K562 (cell line): ENCODE measurements at regions not wholly inside any gene's neighbourhood (a gene's known extent, or its start where the extent isn't known, plus 50 kb on each side); places are given as distances from the start of the nearest gene placed in this dataset.
"Not testable (repeated sequence)": the region's sequence is repeated elsewhere in the genome, so short reads cannot be mapped to it uniquely, and the experiment has no call there.

Experiments used
- ATAC-seq: fragments of 200-7000 bp; cut with Tn5 transposase; 3 replicates; pipeline ENCODE4 v1.9.1; 2020; ENCODE audit warnings: moderate library complexity
- BruUV-seq: library from RNA; stranded (reverse); fragments of 400-500 nt; replicated peaks from 2 replicates; lab custom pipeline; 2021; lab: Mats Ljungman, UMichigan
- CTCF ChIA-PET: fragments of 300-600 bp; formaldehyde crosslinking; extraction: SDS; loops from one replicate; lab custom pipeline; 2021; ENCODE audit warnings: low intra/inter-chr PET ratio; lab: Yijun Ruan, JAX
- POLR2A ChIA-PET: fragments of 300-600, 350-650 bp; sonication (Branson Sonifier 250); formaldehyde crosslinking; extraction: SDS; loops from one replicate; lab custom pipeline; 2021; ENCODE audit warnings: antibody characterized with exemption, inconsistent platforms; lab: Yijun Ruan, JAX
- DNase-seq, 4 experiments: peaks; one replicate each; pipeline versions ENCODE4 v3.0.0 to v3.0.0-alpha.2; 2011 to 2018; ENCODE audit warnings: low spot score in 3 of 4, mixed read lengths in 3 of 4; ENCODE audit errors: extremely low read depth in 1 of 4
- FAIRE-seq: peaks from 2 replicates; lab custom pipeline; 2011; peaks lifted over from hg19 to GRCh38; lab: Jason Lieb, UNC
- H2AFZ ChIP-seq: 2 replicates; pipeline ENCODE4 v1.6.0; 2011; ENCODE audit warnings: low read depth, low read length, control low read depth, inconsistent platforms
- H3K27ac ChIP-seq: fragments of 200-600 bp; 3 replicates; pipeline ENCODE4 v1.8.0; 2011; ENCODE audit warnings: low read depth, mild to moderate bottlenecking, control low read depth, inconsistent platforms, low read length, moderate library complexity, mixed read lengths; ENCODE audit errors: extremely low read depth
- H3K27me3 ChIP-seq, 2 experiments: fragments of 300-600 bp in 1 of 2; 2 replicates in 1 of 2; 3 replicates in 1 of 2; pipeline versions ENCODE4 v1.6.0 to v1.8.0; 2011; ENCODE audit warnings: inconsistent platforms in 2 of 2, low read length in 2 of 2, mild to moderate bottlenecking in 1 of 2, mixed read lengths in 1 of 2, moderate library complexity in 1 of 2; ENCODE audit not compliant: control insufficient read depth in 2 of 2, insufficient read depth in 2 of 2
- H3K36me3 ChIP-seq: fragments of 300-600 bp; 3 replicates; pipeline ENCODE4 v1.8.0; 2011; ENCODE audit warnings: mild to moderate bottlenecking, low read length, inconsistent platforms; ENCODE audit not compliant: control insufficient read depth, insufficient read depth
- H3K4me1 ChIP-seq, 2 experiments: fragments of 200-600 bp in 1 of 2; replicated peaks in 1 of 2; 2 replicates in 1 of 2; 3 replicates in 1 of 2; pipeline versions ENCODE4 v1.5.1 to v1.8.0; 2011; ENCODE audit warnings: inconsistent platforms in 2 of 2, low read length in 2 of 2, mild to moderate bottlenecking in 1 of 2, mixed read lengths in 1 of 2, moderate library complexity in 1 of 2; ENCODE audit not compliant: control insufficient read depth in 2 of 2, insufficient read depth in 2 of 2
- H3K4me2 ChIP-seq: 2 replicates; pipeline ENCODE4 v1.6.1; 2011; ENCODE audit warnings: low read length, control low read depth, inconsistent platforms, mixed read lengths; ENCODE audit not compliant: insufficient read depth
- H3K4me3 ChIP-seq: fragments of 200-600 bp; sonication (generic), shearing (Covaris generic); 2 replicates; pipeline ENCODE4 v1.5.1; 2016; ENCODE audit warnings: control low read depth, inconsistent platforms
- H3K79me2 ChIP-seq: fragments of 200-600 bp; 3 replicates; pipeline ENCODE4 v1.8.0; 2011; ENCODE audit warnings: low read length, inconsistent platforms; ENCODE audit not compliant: control insufficient read depth, insufficient read depth
- H3K9ac ChIP-seq, 2 experiments: 2 replicates each; pipeline versions ENCODE4 v1.6.0 to v1.6.1; 2011; ENCODE audit warnings: low read depth in 2 of 2, low read length in 2 of 2, control low read depth in 1 of 2, inconsistent platforms in 1 of 2, mild to moderate bottlenecking in 1 of 2, mixed read lengths in 1 of 2; ENCODE audit not compliant: insufficient read depth in 1 of 2
- H3K9me1 ChIP-seq: one replicate; pipeline ENCODE4 v1.6.0; 2011; ENCODE audit warnings: inconsistent platforms, mild to moderate bottlenecking, low read length, moderate library complexity; ENCODE audit not compliant: control insufficient read depth, insufficient read depth
- H3K9me3 ChIP-seq: replicated peaks from 2 replicates; pipeline ENCODE4 v1.5.1; 2011; ENCODE audit warnings: low read depth, low read length, inconsistent platforms; ENCODE audit not compliant: control insufficient read depth, insufficient read depth
- H4K20me1 ChIP-seq: replicated peaks from 2 replicates; pipeline ENCODE4 v1.6.1; 2011; ENCODE audit warnings: low read length, inconsistent platforms, mixed read lengths; ENCODE audit not compliant: control insufficient read depth, insufficient read depth
- MEIS2 ChIP-seq: fragments of 450-650 bp; IDR thresholded peaks from 2 replicates; pipeline ENCODE4 v1.6.1; 2014; ENCODE audit warnings: mild to moderate bottlenecking; ENCODE audit not compliant: partially characterized antibody
- WGBS: fragments of 100-300 bp; shearing (Covaris generic); methylation state at CpG from one replicate; pipeline ENCODE4 v1.1.6; 2016; ENCODE audit warnings: low coverage, mixed read lengths; ENCODE audit not compliant: insufficient coverage; ENCODE audit errors: missing lambda C conversion rate; 5-methylcytosine and 5-hydroxymethylcytosine counted together
- in situ Hi-C: fragments of 300-500 bp; cut with MboI; formaldehyde crosslinking; loops from 4 replicates; pipeline ENCODE4 v1.15.0; 2018; ENCODE audit warnings: inconsistent platforms, mixed read lengths
- intact Hi-C: fragments of 100-400 bp; cut with micrococcal nuclease; formaldehyde crosslinking; loops from 2 replicates; pipeline ENCODE4 v1.14.2; 2022
- TF ChIP-seq, protein P1 (sequence below), 2 experiments: IDR thresholded peaks in 1 of 2; conservative IDR thresholded peaks in 1 of 2; 2 replicates each; pipeline ENCODE4 v1.6.1; 2016; ENCODE audit warnings: low read depth in 2 of 2, mild to moderate bottlenecking in 1 of 2, missing compliant biosample characterization in 1 of 2, missing genetic modification characterization in 1 of 2, moderate library complexity in 1 of 2

DNA sequence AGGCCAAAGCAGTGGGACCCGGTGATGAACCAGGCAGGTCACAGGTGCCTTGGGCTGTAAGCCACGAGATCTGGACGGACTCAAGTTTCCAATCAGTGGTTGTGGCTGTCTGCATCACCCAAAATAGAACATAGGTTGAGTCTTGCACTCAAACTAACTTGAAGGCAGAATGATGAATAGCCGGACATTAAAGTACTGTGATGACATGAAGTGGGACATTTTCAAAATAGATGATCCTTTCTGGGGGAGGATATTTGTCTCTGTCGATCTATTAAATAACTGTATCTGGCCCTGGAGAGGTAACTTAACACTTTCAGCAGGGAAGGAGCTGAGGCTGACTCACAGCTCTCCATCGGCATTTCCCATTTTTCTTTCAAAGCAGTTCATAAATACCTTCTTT, 66.1 kb upstream of the GPR89A start:
- not testable (repeated sequence) for FAIRE-seq
- WGBS: 0% methylated on average over 3 of the region's 6 CpGs
- TF ChIP-seq, protein P1, sequence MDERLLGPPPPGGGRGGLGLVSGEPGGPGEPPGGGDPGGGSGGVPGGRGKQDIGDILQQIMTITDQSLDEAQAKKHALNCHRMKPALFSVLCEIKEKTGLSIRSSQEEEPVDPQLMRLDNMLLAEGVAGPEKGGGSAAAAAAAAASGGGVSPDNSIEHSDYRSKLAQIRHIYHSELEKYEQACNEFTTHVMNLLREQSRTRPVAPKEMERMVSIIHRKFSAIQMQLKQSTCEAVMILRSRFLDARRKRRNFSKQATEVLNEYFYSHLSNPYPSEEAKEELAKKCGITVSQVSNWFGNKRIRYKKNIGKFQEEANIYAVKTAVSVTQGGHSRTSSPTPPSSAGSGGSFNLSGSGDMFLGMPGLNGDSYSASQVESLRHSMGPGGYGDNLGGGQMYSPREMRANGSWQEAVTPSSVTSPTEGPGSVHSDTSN (CRISPR knock-in tag; IDR thresholded peaks at IDR 0.05; ENCODE audit: low read depth): not testable (repeated sequence)
- TF ChIP-seq, protein P1 (tag; conservative IDR thresholded peaks at IDR 0.05; ENCODE audit: low read depth): peak; percentile 54
- TF ChIP-seq MEIS2: peak; percentile 11
- TF ChIP-seq, all 486 proteins: peak for 2; not testable (repeated sequence) for 484
- H3K36me3 ChIP-seq, BruUV-seq, intact Hi-C loops, ATAC-seq, H4K20me1 ChIP-seq, in situ Hi-C loops, H2AFZ ChIP-seq, H3K27ac ChIP-seq, H3K4me1 ChIP-seq, DNase-seq, CTCF ChIA-PET, H3K9me1 ChIP-seq, H3K9me3 ChIP-seq, H3K4me3 ChIP-seq, H3K9ac ChIP-seq, H3K4me2 ChIP-seq, H3K79me2 ChIP-seq, H3K27me3 ChIP-seq, POLR2A ChIA-PET: not testable (repeated sequence)

DNA sequence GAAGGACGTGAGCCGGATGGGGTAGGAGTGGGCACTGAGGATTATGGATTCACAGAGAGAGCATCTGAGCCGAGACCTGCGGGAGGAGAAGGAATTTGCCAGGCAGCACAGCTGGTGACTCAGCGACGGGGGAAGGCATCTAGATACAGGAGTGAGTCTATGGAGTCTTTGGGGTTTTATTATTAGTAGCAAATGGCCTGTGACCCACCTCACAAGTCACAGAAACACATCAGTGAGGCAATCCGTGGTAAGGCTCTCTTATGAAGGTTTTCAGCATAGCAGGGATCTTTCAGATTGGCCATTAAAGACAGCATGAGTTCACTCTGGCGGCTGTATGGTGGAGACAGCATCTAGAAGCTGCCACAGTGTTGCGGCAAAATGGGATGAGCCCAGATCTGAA, 66.5 kb upstream of the GPR89A start:
- in situ Hi-C loops, BruUV-seq, H3K4me1 ChIP-seq, CTCF ChIA-PET, H4K20me1 ChIP-seq, intact Hi-C loops, H3K27me3 ChIP-seq, H3K4me2 ChIP-seq, H3K9ac ChIP-seq, FAIRE-seq, DNase-seq, H3K9me1 ChIP-seq, H3K36me3 ChIP-seq, ATAC-seq, POLR2A ChIA-PET, H3K79me2 ChIP-seq, H3K9me3 ChIP-seq, H3K27ac ChIP-seq, H3K4me3 ChIP-seq, H2AFZ ChIP-seq: not testable (repeated sequence)
- 4% methylated on average over 7 of the region's 9 CpGs for whole genome bisulfite sequencing
